ENCODE measurements at regions not wholly inside any gene's neighbourhood (a gene's known extent, or its start where the extent isn't known, plus 50 kb on each side); places are given as distances from the start of the nearest gene placed in this dataset.
"Not testable (repeated sequence)": the region's sequence is repeated elsewhere in the genome, so short reads cannot be mapped to it uniquely, and the experiment has no call there.

GRCh38 chr22:22193006-22193405 is 51.6 kb upstream of the VPREB1 start:
- TF ChIP-seq POLR2AphosphoS5, POLR2A (IDR thresholded peaks at IDR 0.05): not testable (repeated sequence)
